ENCODE measurements at regions not wholly inside any gene's neighbourhood (a gene's known extent, or its start where the extent isn't known, plus 50 kb on each side); places are given as distances from the start of the nearest gene placed in this dataset.
A peak's percentile ranks its signal among the peaks of the same experiment; 100 is the strongest.

DNA sequence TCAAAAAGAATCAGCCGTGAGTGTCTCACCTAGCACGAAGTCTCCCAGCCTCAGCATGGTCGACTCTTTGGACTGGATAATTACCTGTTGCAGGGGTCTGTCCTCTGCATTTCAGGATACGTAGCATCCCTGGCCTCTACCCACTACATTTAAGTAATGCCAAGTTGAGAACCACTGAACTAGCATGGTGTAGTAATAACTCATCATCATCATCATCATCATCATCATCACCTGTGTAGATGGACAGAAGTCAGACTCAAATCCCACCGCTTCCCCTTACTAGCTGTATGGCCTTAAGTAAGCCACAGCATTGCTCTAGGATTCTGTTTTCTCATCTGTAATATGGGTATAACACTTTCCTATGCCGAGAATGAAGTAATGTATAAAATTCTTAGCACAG lies 373.1 kb upstream of the XYLT1 start (continued):
- TF ChIP-seq RFX5 (IDR thresholded peaks at IDR 0.05), result no peak
- no peak for TF ChIP-seq CHD4 (IDR thresholded peaks at IDR 0.05; ENCODE audit: borderline replicate concordance)
- TF ChIP-seq, protein P1, sequence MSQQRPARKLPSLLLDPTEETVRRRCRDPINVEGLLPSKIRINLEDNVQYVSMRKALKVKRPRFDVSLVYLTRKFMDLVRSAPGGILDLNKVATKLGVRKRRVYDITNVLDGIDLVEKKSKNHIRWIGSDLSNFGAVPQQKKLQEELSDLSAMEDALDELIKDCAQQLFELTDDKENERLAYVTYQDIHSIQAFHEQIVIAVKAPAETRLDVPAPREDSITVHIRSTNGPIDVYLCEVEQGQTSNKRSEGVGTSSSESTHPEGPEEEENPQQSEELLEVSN (IDR thresholded peaks at IDR 0.05; ENCODE audit: borderline replicate concordance, low read depth), result no peak

DNA sequence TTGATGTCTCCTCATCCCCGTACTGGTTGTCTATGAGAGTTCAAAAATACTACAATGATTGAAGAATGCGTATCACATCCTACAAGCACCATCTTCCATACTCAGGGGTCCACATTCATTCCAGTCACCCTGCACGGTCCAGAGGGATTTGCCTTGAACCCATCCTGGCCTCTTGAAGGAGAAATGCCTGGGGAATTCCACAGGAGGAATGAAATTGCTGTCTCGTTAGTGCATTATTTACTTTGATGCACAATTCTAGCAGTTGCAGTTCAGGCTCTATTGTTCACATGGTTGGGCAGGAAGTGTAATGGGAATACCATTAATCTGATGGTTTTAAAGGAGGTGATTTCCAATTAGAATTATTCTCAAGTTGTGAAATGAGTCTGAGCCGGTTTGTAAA lies 369.1 kb upstream of the XYLT1 start:
- DNase-seq (ENCODE audit: low read depth in 1 of 2, low spot score in 1 of 2) (no peak), ATAC-seq (no peak), FAIRE-seq (no peak)
- no peak overlapping the region for H3K27ac ChIP-seq
- no peak overlapping the region for H3K4me2 ChIP-seq
- no peak overlapping the region for H3K4me3 ChIP-seq
- ChIA-PET CTCF (no interaction called here), POLR2A (no interaction called here)
- H3K4me1 ChIP-seq, result 0 out of 3 replicates have a peak, but pooled peaks cover 3% of the 10 kb centered on the region
- 28% methylated on average over 5 of the region's 5 CpGs for WGBS (ENCODE audit: missing lambda C conversion rate)
- no peaks in the 10 kb centered on the region for H3K9me3 ChIP-seq
- no peak for TF ChIP-seq RAD21 (conservative IDR thresholded peaks at IDR 0.05 in 1 of 2, IDR thresholded peaks at IDR 0.05 in 1 of 2)

DNA sequence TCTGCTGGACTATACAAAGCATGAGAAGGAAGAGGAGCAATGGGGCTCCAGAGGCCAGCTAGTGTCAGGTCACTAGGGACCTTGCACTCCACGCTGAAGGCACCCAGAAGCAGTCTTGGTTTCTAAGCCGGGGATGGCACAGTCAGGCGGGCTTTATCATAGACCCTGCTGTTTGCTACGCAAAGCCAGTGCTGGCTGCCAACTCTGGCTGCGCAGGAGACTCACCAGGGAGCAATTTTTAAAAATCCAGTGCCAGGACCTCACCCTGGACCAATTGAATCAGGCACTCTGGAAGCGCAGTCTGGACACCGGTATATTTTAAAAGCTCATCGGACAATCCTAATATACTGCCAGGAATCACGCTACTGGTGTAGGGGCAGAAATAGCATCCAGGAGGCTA lies 368.5 kb upstream of the XYLT1 start:
- 29% methylated on average over 8 of the region's 9 CpGs for WGBS (ENCODE audit: missing lambda C conversion rate)
- Histone ChIP-seq H3K27ac (no peak overlapping the region), H3K4me3 (no peak overlapping the region), H3K4me1 (0 out of 3 replicates have a peak, but pooled peaks cover 3% of the 10 kb centered on the region), H3K9me3 (no peaks in the 10 kb centered on the region), H3K4me2 (no peak overlapping the region)
- CTCF ChIA-PET, result no interaction called here
- FAIRE-seq, result no peak
- POLR2A ChIA-PET, result no interaction called here
- TF ChIP-seq, protein P1 (IDR thresholded peaks at IDR 0.05; ENCODE audit: borderline replicate concordance, low read depth), result no peak
- TF ChIP-seq RFX5 (IDR thresholded peaks at IDR 0.05) (no peak), BHLHE40 (IDR thresholded peaks at IDR 0.05; ENCODE audit: low read depth, low read length) (no peak), NR3C1 (IDR thresholded peaks at IDR 0.05) (no peak), RCOR1 (IDR thresholded peaks at IDR 0.05; ENCODE audit: low read depth, low read length) (no peak), FOXS1 (CRISPR knock-in tag; IDR thresholded peaks at IDR 0.05) (no peak), ZFP36 (IDR thresholded peaks at IDR 0.05; ENCODE audit: borderline replicate concordance, partially characterized antibody) (no peak), SREBF2 (IDR thresholded peaks at IDR 0.05) (no peak), HOXB13 (CRISPR knock-in tag; IDR thresholded peaks at IDR 0.05; ENCODE audit: low read depth) (no peak), GATA3 (IDR thresholded peaks at IDR 0.05; ENCODE audit: borderline replicate concordance) (no peak), CHD4 (IDR thresholded peaks at IDR 0.05; ENCODE audit: borderline replicate concordance) (no peak), MAFK (IDR thresholded peaks at IDR 0.05; ENCODE audit: partially characterized antibody) (no peak), CBX8 (IDR thresholded peaks at IDR 0.05) (no peak), ZSCAN20 (CRISPR knock-in tag; IDR thresholded peaks at IDR 0.05) (no peak), RNF2 (IDR thresholded peaks at IDR 0.05; ENCODE audit: borderline replicate concordance, low read depth) (no peak), HDAC2 (IDR thresholded peaks at IDR 0.05) (no peak), HOXA7 (CRISPR knock-in tag; IDR thresholded peaks at IDR 0.05) (no peak), KDM5A (IDR thresholded peaks at IDR 0.05) (no peak), PHF8 (IDR thresholded peaks at IDR 0.05; ENCODE audit: borderline replicate concordance, low read depth) (no peak)
- no peak for DNase-seq (ENCODE audit: low read depth in 1 of 2, low spot score in 1 of 2)
- ATAC-seq, result no peak

DNA sequence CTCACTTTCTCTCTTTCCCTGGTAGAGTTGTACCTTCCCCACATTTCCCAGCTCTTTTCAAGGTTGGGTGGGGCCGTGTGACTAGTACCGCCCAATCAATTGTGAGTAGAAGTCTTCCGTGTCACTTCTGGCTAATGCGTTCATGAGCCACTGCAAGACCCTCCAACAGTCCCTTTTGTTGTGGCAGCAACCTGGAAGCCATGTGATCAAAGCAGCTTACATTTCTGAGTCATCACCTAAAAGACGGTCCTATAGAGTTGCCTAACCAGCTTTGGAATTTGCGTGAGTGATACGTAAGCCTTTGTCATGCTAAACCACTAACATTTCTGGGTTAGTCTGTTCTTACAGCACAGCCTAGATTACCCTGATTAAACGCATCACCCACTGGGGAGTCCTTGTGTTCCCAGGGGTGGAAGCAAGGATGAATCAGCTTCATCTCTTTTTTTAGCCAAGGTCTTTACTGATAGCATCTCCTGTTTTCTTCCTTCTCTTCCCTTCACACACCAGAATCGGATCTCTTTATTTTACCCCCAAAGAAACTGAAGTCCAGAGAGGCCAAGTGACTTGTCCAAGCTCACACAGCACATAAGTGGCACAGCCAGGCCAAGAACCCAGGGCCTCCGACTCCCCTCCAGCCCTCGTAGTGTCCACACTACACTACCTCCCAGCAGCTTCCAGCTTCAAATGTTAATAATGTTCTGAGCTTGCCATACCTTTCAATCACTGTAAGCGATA lies 366.3 kb upstream of the XYLT1 start:
- WGBS (ENCODE audit: missing lambda C conversion rate), result 9% methylated on average over 12 of the region's 12 CpGs
- Histone ChIP-seq H3K9me3 (no peaks in the 10 kb centered on the region), H3K4me2 (no peak overlapping the region), H3K27ac (0 out of 6 replicates have a peak overlapping the region, but pooled peaks of 1 of the 2 experiments have one; percentile 40), H3K4me3 (no peak overlapping the region), H3K4me1 (0 out of 3 replicates have a peak, but pooled peaks cover 3% of the 10 kb centered on the region)
- DNase-seq (ENCODE audit: low read depth in 1 of 2, low spot score in 1 of 2) (peak; percentile 21 to 58), ATAC-seq (peak; percentile 55 to 83), FAIRE-seq (no peak)
- POLR2A ChIA-PET, result no interaction called here
- TF ChIP-seq POLR2A (IDR thresholded peaks at IDR 0.05; ENCODE audit: low read length) (no peak), ZFP36 (IDR thresholded peaks at IDR 0.05; ENCODE audit: borderline replicate concordance, partially characterized antibody) (no peak), HDAC2 (IDR thresholded peaks at IDR 0.05) (no peak), NR3C1 (IDR thresholded peaks at IDR 0.05) (no peak), JUN (IDR thresholded peaks at IDR 0.05) (no peak), KDM1A (IDR thresholded peaks at IDR 0.05; ENCODE audit: low read depth) (no peak), EP300 (IDR thresholded peaks at IDR 0.05) (0 out of 5 replicates have a peak, but pooled peaks of 1 of the 2 experiments have one; percentile 26)
- TF ChIP-seq, protein P2, sequence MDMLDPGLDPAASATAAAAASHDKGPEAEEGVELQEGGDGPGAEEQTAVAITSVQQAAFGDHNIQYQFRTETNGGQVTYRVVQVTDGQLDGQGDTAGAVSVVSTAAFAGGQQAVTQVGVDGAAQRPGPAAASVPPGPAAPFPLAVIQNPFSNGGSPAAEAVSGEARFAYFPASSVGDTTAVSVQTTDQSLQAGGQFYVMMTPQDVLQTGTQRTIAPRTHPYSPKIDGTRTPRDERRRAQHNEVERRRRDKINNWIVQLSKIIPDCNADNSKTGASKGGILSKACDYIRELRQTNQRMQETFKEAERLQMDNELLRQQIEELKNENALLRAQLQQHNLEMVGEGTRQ (IDR thresholded peaks at IDR 0.05), result 0 out of 2 replicates have a peak, but pooled peaks have one; percentile 4
- CTCF ChIA-PET, result no interaction called here
